ENCODE measurements at regions not wholly inside any gene's neighbourhood (a gene's known extent, or its start where the extent isn't known, plus 50 kb on each side); places are given as distances from the start of the nearest gene placed in this dataset.
"Not testable (repeated sequence)": the region's sequence is repeated elsewhere in the genome, so short reads cannot be mapped to it uniquely, and the experiment has no call there.

- in situ Hi-C loops (cut with HindIII; ENCODE audit: low pct_unique_long_range_greater_than_20kb, low sequenced_read_pairs) = no loop called here
- no peak for DNase-seq (ENCODE audit: low read depth)
These were observed 87.1 kb upstream of the PAX2 start for GRCh38 chr10:100658269-100658668.

GRCh38 chr10:100659361-100660098, 85.9 kb upstream of the PAX2 start:
- in situ Hi-C loops (cut with HindIII; ENCODE audit: low pct_unique_long_range_greater_than_20kb, low sequenced_read_pairs) = no loop called here
- no peak for DNase-seq (ENCODE audit: low read depth)

- no peak for DNase-seq (ENCODE audit: low read depth)
- in situ Hi-C loops (cut with HindIII; ENCODE audit: low pct_unique_long_range_greater_than_20kb, low sequenced_read_pairs) = no loop called here
These were observed 85.0 kb upstream of the PAX2 start for GRCh38 chr10:100660365-100660764.

DNA sequence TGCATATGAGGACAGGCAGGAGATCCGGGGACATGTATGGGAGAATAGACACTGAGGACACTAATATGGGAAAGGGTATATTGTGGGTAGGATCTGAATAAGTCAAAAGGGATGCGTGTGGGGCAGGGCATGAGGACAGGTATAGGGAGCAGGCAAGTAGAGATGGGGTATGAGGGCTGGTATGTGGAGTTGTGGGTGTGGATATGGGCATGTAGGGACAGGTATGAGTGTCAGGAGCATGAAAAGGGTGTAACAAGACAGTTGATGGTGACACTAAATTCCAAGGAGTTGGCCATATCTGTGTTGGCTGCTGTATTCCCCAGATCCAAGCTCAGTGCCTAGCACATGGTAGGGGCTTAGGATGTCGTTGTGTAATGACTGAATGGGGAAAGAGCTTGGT, 84.4 kb upstream of the PAX2 start:
- in situ Hi-C loops (cut with HindIII; ENCODE audit: low pct_unique_long_range_greater_than_20kb, low sequenced_read_pairs) = no loop called here
- DNase-seq (ENCODE audit: low read depth) = no peak

- in situ Hi-C loops (cut with HindIII; ENCODE audit: low pct_unique_long_range_greater_than_20kb, low sequenced_read_pairs) = no loop called here
- no peak for DNase-seq (ENCODE audit: low read depth)
These were observed 83.9 kb upstream of the PAX2 start for GRCh38 chr10:100661520-100661919.

GRCh38 chr10:100662067-100662466, 83.3 kb upstream of the PAX2 start:
- no peak for DNase-seq (ENCODE audit: low read depth)
- in situ Hi-C loops (cut with HindIII; ENCODE audit: low pct_unique_long_range_greater_than_20kb, low sequenced_read_pairs) = no loop called here

GRCh38 chr10:100664316-100665149, 80.8 kb upstream of the PAX2 start:
- in situ Hi-C loops (cut with HindIII; ENCODE audit: low pct_unique_long_range_greater_than_20kb, low sequenced_read_pairs) = no loop called here

DNA sequence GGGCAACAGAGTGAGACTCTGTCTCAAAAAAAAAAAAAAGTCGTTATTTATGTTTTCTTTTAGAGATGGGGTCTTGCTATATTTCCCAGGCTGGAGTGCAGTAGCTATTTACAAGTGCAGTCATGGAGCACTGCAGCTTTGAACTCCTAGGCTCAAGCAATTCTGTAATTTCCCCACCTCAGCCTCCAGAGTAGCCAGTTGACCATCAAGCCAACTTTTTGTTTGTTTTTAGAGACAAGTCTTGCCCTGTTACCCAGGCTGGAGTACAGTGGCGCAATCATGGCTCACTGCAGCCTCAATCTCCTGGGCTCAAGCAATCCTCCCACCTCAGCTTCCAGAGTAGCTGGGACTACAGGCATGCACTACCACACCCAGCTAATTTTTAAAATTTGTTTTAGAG, 78.7 kb upstream of the PAX2 start:
- in situ Hi-C loops (cut with HindIII; ENCODE audit: low pct_unique_long_range_greater_than_20kb, low sequenced_read_pairs); DNase-seq (ENCODE audit: low read depth): not testable (repeated sequence)

More at GRCh38 chr10:100664316-100665149, 80.8 kb upstream of the PAX2 start:
- no peak for DNase-seq (ENCODE audit: low read depth)

- in situ Hi-C loops (cut with HindIII; ENCODE audit: low pct_unique_long_range_greater_than_20kb, low sequenced_read_pairs) = no loop called here
- DNase-seq (ENCODE audit: low read depth) = no peak
These were observed 75.8 kb upstream of the PAX2 start for GRCh38 chr10:100669616-100670015.

DNA sequence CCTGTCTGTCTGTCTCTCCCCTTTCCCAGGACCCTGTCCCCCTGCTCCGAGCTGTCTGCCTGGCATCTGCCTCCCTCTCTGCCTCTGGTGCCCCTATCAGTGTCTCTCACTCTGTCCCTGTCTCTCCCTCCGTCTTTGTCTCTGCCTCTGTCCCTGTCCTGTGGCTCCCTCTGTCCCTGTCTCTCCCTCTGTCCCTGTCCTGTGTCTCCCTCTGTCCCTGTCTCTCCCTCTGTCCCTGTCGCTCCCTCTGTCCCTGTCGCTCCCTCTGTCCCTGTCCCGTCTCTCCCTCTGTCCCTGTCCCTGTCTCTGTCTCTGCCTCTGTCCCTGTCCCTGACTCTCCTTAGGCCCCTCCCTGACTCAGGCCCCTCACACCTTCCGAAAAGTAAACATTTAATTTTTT, 75.0 kb upstream of the PAX2 start:
- in situ Hi-C loops (cut with HindIII; ENCODE audit: low pct_unique_long_range_greater_than_20kb, low sequenced_read_pairs) = no loop called here
- DNase-seq (ENCODE audit: low read depth) = no peak

DNA sequence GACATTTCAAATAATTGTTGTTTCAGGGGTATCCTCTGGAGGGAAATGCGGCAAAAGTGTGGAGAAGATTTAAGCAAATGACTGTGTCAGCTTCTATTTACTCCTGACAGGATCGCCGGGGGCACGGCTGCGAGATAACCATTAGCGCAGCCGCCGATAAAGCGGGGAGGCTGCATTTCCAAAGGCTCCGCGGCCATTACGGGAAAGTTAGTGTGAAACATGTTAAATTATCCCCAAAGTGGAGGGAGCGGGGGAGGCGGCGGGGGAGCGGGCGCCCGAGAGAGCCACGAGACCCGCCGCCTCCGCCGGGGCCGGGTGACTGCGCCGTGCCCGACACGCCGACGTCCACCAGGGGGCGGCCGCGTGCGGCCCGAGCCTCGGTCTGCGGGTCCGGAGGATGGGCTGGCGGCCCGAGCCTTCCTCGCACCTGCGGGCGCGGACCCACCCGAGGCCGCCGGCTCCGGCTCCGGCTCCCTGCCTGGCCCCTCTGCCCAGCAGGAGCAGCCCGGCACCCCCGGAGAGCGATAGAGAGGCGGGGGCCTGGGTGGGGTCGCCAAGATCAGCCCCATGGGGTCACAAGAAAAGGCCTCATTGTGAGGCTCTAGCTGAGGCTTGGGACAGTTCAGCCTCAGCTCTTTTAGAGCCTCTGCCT, 74.4 kb upstream of the PAX2 start:
- in situ Hi-C loops (cut with HindIII; ENCODE audit: low pct_unique_long_range_greater_than_20kb, low sequenced_read_pairs) = no loop called here
- DNase-seq (ENCODE audit: low read depth) = no peak

DNA sequence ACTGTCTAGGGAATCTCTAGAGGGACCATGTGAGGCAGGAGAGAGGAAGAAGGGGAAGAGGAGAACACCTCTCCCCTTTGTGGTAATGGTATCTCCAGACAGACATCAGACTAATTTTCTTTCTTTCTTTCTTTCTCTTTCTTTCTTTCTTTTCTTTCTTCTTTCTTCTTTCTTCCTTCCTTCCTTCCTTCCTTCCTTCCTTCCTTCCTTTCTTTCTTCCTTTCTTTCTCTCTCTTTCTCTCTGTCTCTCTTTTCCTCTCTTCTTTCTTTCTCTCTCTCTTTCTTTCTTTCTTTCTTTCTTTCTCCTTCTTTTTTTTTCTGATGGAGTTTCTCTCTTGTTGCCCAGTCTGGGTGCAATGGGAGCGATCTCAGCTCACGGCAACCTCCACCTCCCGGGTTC, 73.2 kb upstream of the PAX2 start:
- in situ Hi-C loops (cut with HindIII; ENCODE audit: low pct_unique_long_range_greater_than_20kb, low sequenced_read_pairs) = no loop called here
- no peak for DNase-seq (ENCODE audit: low read depth)

GRCh38 chr10:100677290-100677945, 68.0 kb upstream of the PAX2 start:
- in situ Hi-C loops (cut with HindIII; ENCODE audit: low pct_unique_long_range_greater_than_20kb, low sequenced_read_pairs) = no loop called here
- DNase-seq (ENCODE audit: low read depth) = no peak

- in situ Hi-C loops (cut with HindIII; ENCODE audit: low pct_unique_long_range_greater_than_20kb, low sequenced_read_pairs) = no loop called here
- DNase-seq (ENCODE audit: low read depth) = no peak
These were observed 66.1 kb upstream of the PAX2 start for GRCh38 chr10:100679327-100679726.

DNA sequence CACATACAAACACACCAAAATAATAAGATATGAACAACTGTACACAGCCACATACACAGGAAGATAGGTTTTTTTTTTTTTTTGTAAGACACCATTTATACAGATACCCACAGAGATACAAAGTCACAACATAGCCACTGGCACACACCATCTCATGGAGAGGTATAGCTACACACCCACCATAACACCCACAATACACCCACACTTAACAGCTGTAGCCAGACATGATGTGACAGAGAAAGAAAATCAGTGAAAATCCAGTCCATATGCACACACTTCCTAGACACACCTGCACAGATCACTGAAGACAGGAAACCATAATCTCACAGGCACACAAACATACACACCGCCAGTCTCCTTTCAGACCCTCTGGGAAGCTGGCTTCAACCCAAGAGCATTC, 62.4 kb upstream of the PAX2 start:
- no peak for DNase-seq (ENCODE audit: low read depth)
- in situ Hi-C loops (cut with HindIII; ENCODE audit: low pct_unique_long_range_greater_than_20kb, low sequenced_read_pairs) = no loop called here

GRCh38 chr10:100683545-100684300, 61.7 kb upstream of the PAX2 start:
- in situ Hi-C loops (cut with HindIII; ENCODE audit: low pct_unique_long_range_greater_than_20kb, low sequenced_read_pairs) = no loop called here
- DNase-seq (ENCODE audit: low read depth) = no peak

GRCh38 chr10:100684688-100685235, 60.6 kb upstream of the PAX2 start:
- DNase-seq (ENCODE audit: low read depth) = no peak
- in situ Hi-C loops (cut with HindIII; ENCODE audit: low pct_unique_long_range_greater_than_20kb, low sequenced_read_pairs) = no loop called here

- in situ Hi-C loops (cut with HindIII; ENCODE audit: low pct_unique_long_range_greater_than_20kb, low sequenced_read_pairs) = no loop called here
- DNase-seq (ENCODE audit: low read depth) = no peak
These were observed 60.1 kb upstream of the PAX2 start for GRCh38 chr10:100685331-100685730.

Data from Caki2 (cell line).